HG03066 (cell line): ENCODE measurements at regions not wholly inside any gene's neighbourhood (a gene's known extent, or its start where the extent isn't known, plus 50 kb on each side); places are given as distances from the start of the nearest gene placed in this dataset.

Experiments used
- ATAC-seq: cut with Tn5 transposase; IDR thresholded peaks from one replicate; pipeline ENCODE4 v1.9.1; 2021; ENCODE audit warnings: low read depth; ENCODE audit not compliant: unreplicated experiment

- no peak for ATAC-seq
Measured at GRCh38 chr15:97692301-97693015, 268.0 kb upstream of the ARRDC4 start.

- no peak for ATAC-seq
Measured at GRCh38 chr15:97694456-97694855, 266.0 kb upstream of the ARRDC4 start.

GRCh38 chr15:97703400-97703799 is 257.1 kb upstream of the ARRDC4 start:
- no peak for ATAC-seq

- no peak for ATAC-seq
Measured at GRCh38 chr15:97706059-97706458, 254.4 kb upstream of the ARRDC4 start.

- ATAC-seq: no peak
Measured at GRCh38 chr15:97708252-97708651, 252.3 kb upstream of the ARRDC4 start.

GRCh38 chr15:97712530-97712929 is 248.0 kb upstream of the ARRDC4 start:
- no peak for ATAC-seq

- ATAC-seq: no peak
Measured at GRCh38 chr15:97717806-97718205, 242.7 kb upstream of the ARRDC4 start.

- no peak for ATAC-seq
Measured at GRCh38 chr15:97718509-97718908, 242.0 kb upstream of the ARRDC4 start.

- no peak for ATAC-seq
Measured at GRCh38 chr15:97728791-97729190, 231.7 kb upstream of the ARRDC4 start.

GRCh38 chr15:97729270-97729669 is 231.2 kb upstream of the ARRDC4 start:
- ATAC-seq: no peak

- no peak for ATAC-seq
Measured at GRCh38 chr15:97730315-97730714, 230.2 kb upstream of the ARRDC4 start.

GRCh38 chr15:97731859-97732258 is 228.6 kb upstream of the ARRDC4 start:
- ATAC-seq: no peak

GRCh38 chr15:97733373-97733772 is 227.1 kb upstream of the ARRDC4 start:
- no peak for ATAC-seq

GRCh38 chr15:97736748-97737147 is 223.8 kb upstream of the ARRDC4 start:
- no peak for ATAC-seq

GRCh38 chr15:97745481-97746071 is 214.9 kb upstream of the ARRDC4 start:
- ATAC-seq: peak; percentile 78

GRCh38 chr15:97747342-97747741 is 213.2 kb upstream of the ARRDC4 start:
- no peak for ATAC-seq

- ATAC-seq: no peak
Measured at GRCh38 chr15:97748576-97748975, 211.9 kb upstream of the ARRDC4 start.

- no peak for ATAC-seq
Measured at GRCh38 chr15:97750060-97750459, 210.4 kb upstream of the ARRDC4 start.

- no peak for ATAC-seq
Measured at GRCh38 chr15:97755726-97756125, 204.8 kb upstream of the ARRDC4 start.

- no peak for ATAC-seq
Measured at GRCh38 chr15:97759363-97759762, 201.1 kb upstream of the ARRDC4 start.

- no peak for ATAC-seq
Measured at GRCh38 chr15:97761110-97761509, 199.4 kb upstream of the ARRDC4 start.

GRCh38 chr15:97783240-97783639 is 177.3 kb upstream of the ARRDC4 start:
- ATAC-seq: no peak
